ENCODE measurements at regions not wholly inside any gene's neighbourhood (a gene's known extent, or its start where the extent isn't known, plus 50 kb on each side); places are given as distances from the start of the nearest gene placed in this dataset.

DNA sequence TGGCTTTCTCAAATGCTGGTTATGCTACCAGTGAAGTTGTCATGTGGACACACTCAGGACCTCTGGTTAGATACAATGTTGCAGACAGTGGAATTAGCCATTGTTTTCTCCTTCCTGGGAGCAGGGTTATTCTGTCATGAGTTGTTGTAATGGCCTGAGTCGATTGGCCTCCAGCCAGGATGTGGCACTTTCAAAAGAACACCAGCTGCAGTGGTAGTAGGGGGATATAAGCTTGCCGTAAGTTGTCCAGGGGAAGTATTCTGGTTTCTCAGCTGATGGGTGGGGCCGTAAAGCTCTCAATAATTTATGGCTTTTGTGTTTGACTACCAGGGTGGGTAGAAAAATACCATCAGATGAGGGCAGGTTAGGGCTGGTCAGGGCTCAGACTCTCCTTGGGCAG is 697.5 kb upstream of the GNPDA2 start:
- TF ChIP-seq, protein P1, sequence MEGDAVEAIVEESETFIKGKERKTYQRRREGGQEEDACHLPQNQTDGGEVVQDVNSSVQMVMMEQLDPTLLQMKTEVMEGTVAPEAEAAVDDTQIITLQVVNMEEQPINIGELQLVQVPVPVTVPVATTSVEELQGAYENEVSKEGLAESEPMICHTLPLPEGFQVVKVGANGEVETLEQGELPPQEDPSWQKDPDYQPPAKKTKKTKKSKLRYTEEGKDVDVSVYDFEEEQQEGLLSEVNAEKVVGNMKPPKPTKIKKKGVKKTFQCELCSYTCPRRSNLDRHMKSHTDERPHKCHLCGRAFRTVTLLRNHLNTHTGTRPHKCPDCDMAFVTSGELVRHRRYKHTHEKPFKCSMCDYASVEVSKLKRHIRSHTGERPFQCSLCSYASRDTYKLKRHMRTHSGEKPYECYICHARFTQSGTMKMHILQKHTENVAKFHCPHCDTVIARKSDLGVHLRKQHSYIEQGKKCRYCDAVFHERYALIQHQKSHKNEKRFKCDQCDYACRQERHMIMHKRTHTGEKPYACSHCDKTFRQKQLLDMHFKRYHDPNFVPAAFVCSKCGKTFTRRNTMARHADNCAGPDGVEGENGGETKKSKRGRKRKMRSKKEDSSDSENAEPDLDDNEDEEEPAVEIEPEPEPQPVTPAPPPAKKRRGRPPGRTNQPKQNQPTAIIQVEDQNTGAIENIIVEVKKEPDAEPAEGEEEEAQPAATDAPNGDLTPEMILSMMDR (IDR thresholded peaks at IDR 0.05; ENCODE audit: low read depth, low read length), result no peak
- TF ChIP-seq POLR2A (IDR thresholded peaks at IDR 0.05; ENCODE audit: extremely low read depth, insufficient read length) (no peak), MYC (IDR thresholded peaks at IDR 0.05; ENCODE audit: low read depth, low read length) (no peak)
- TF ChIP-seq, protein P2, sequence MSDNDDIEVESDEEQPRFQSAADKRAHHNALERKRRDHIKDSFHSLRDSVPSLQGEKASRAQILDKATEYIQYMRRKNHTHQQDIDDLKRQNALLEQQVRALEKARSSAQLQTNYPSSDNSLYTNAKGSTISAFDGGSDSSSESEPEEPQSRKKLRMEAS (IDR thresholded peaks at IDR 0.05; ENCODE audit: low read depth, low read length), result no peak

Data from NB4 (cell line).